ENCODE measurements at regions not wholly inside any gene's neighbourhood (a gene's known extent, or its start where the extent isn't known, plus 50 kb on each side); places are given as distances from the start of the nearest gene placed in this dataset.

DNA sequence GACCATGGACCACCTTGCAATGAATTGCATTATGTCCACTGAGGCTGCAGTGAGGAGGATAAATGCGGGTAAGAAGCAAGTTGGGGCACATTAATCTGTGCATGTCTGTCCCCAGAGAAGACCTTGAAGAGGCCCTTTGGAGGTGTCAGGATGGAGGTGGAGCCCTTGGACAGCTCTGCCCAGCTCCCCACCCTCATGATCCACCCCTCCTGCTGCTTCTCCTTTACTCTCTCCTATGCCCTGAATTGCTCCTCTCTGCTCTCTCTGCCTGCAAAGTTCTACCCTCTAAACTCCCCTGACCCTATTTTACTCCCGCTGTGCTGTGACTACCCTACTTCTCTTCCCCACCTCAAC is 292.4 kb upstream of the USP24 start:
- POLR2A ChIA-PET (ENCODE audit: partially characterized antibody): no interaction called here
- DNase-seq (ENCODE audit: low read depth in 1 of 2, low spot score in 2 of 2) (no peak), FAIRE-seq (no peak)
- Histone ChIP-seq H3K9me3 (ENCODE audit: insufficient read depth in 2 of 2, low read depth in 1 of 2, low read length in 1 of 2) (no peaks in the 10 kb centered on the region), H3K27me3 (replicated peaks in 1 of 4; ENCODE audit: control insufficient read depth in 3 of 4, extremely low read depth in 1 of 4, insufficient read depth in 3 of 4, low read length in 3 of 4) (no peaks in the 10 kb centered on the region), H2AFZ (ENCODE audit: low read length) (no peak overlapping the region), H3K4me2 (ENCODE audit: insufficient read depth in 1 of 2, low read depth in 2 of 2, low read length in 2 of 2) (no peak overlapping the region), H3K9ac (replicated peaks in 1 of 4; ENCODE audit: extremely low read depth in 1 of 4, low read depth in 3 of 4, low read length in 3 of 4) (no peak overlapping the region), H3K79me1 (ENCODE audit: low read depth, low read length) (no peaks in the 10 kb centered on the region), H3K23me2 (ENCODE audit: low read depth, low read length) (no peaks in the 10 kb centered on the region; the same call in 1 of the 2 replicates), H3K79me2 (ENCODE audit: control insufficient read depth in 1 of 2, insufficient read depth in 2 of 2, low read length in 2 of 2) (no peaks in the 10 kb centered on the region), H3K36me3 (ENCODE audit: control insufficient read depth in 2 of 4, insufficient read depth in 4 of 4, low read length in 3 of 4) (no peaks in the 10 kb centered on the region), H3K27ac (ENCODE audit: low read depth, low read length) (no peak overlapping the region), H2BK15ac (ENCODE audit: low read length) (no peak overlapping the region), H2BK120ac (replicated peaks; ENCODE audit: low read depth, low read length) (no peak overlapping the region), H2AK5ac (ENCODE audit: low read depth, low read length) (no peak overlapping the region), H4K8ac (ENCODE audit: extremely low read depth, insufficient read depth, low read length) (no peak overlapping the region), H3K14ac (ENCODE audit: insufficient read length) (no peak overlapping the region), H4K5ac (ENCODE audit: insufficient read length, low read depth, low read length) (no peak overlapping the region), H3K23ac (ENCODE audit: insufficient read length) (no peak overlapping the region), H3K4me1 (replicated peaks in 1 of 4; ENCODE audit: control insufficient read depth in 3 of 4, insufficient read depth in 4 of 4, low read length in 3 of 4) (no peaks in the 10 kb centered on the region), H2BK20ac (ENCODE audit: low read length) (no peak overlapping the region), H3K56ac (replicated peaks; ENCODE audit: insufficient read length, low read depth, low read length) (no peak overlapping the region), H2BK5ac (ENCODE audit: low read depth, low read length) (no peak overlapping the region), H3K18ac (ENCODE audit: extremely low read depth, low read length) (no peak overlapping the region), H2BK12ac (ENCODE audit: low read depth, low read length) (no peak overlapping the region), H3K4ac (replicated peaks; ENCODE audit: insufficient read length, low read depth, low read length) (no peak overlapping the region), H3K4me3 (ENCODE audit: extremely low read depth in 1 of 4, insufficient read depth in 2 of 4, low read depth in 3 of 4, low read length in 4 of 4) (no peak overlapping the region), H4K20me1 (replicated peaks in 1 of 2; ENCODE audit: control insufficient read depth in 1 of 2, insufficient read depth in 2 of 2, low read length in 2 of 2) (no peaks in the 10 kb centered on the region), H4K91ac (replicated peaks; ENCODE audit: insufficient read length, low read length) (no peak overlapping the region)
- 88% methylated on average over 2 of the region's 2 CpGs; no CpG with 5 or more reads in 1 of the 2 experiments for WGBS, 2 experiments (ENCODE audit: extremely low coverage in 1 of 2, insufficient coverage in 1 of 2, insufficient read length in 1 of 2, insufficient replicate concordance in 2 of 2, low coverage in 1 of 2, low lambda C conversion rate in 2 of 2, missing lambda C conversion rate in 1 of 2)
- CTCF ChIA-PET (ENCODE audit: partially characterized antibody): interaction anchor here (0.6 kb wide), 1 partner anchor 132 kb away, joined by 3 read pairs; no protein-coding TSS in a partner anchor
- TF ChIP-seq, protein P1, sequence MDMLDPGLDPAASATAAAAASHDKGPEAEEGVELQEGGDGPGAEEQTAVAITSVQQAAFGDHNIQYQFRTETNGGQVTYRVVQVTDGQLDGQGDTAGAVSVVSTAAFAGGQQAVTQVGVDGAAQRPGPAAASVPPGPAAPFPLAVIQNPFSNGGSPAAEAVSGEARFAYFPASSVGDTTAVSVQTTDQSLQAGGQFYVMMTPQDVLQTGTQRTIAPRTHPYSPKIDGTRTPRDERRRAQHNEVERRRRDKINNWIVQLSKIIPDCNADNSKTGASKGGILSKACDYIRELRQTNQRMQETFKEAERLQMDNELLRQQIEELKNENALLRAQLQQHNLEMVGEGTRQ (IDR thresholded peaks at IDR 0.05; ENCODE audit: low read length): no peak
- TF ChIP-seq EP300 (IDR thresholded peaks at IDR 0.05; ENCODE audit: borderline replicate concordance in 1 of 2, low read depth in 2 of 2, low read length in 2 of 2) (no peak), SRF (IDR thresholded peaks at IDR 0.05; ENCODE audit: low read depth, low read length) (no peak), POU5F1 (IDR thresholded peaks at IDR 0.05; ENCODE audit: low read depth, low read length) (no peak), RBBP5 (IDR thresholded peaks at IDR 0.05; ENCODE audit: borderline replicate concordance, low read depth, low read length) (no peak), EZH2 (IDR thresholded peaks at IDR 0.05; ENCODE audit: low read depth, low read length, severe bottlenecking) (no peak), SIRT6 (IDR thresholded peaks at IDR 0.05; ENCODE audit: low read length) (no peak), FOSL1 (IDR thresholded peaks at IDR 0.05; ENCODE audit: insufficient read depth, low read depth, low read length) (no peak), EGR1 (IDR thresholded peaks at IDR 0.05; ENCODE audit: borderline replicate concordance, low read depth, low read length) (no peak), HDAC6 (IDR thresholded peaks at IDR 0.05; ENCODE audit: low read depth, low read length) (no peak), CHD1 (IDR thresholded peaks at IDR 0.05; ENCODE audit: low read depth, low read length) (no peak), RNF2 (IDR thresholded peaks at IDR 0.05; ENCODE audit: borderline replicate concordance, low read depth, low read length, missing control alignments, poor library complexity, severe bottlenecking) (no peak)
- TF ChIP-seq, protein P2, sequence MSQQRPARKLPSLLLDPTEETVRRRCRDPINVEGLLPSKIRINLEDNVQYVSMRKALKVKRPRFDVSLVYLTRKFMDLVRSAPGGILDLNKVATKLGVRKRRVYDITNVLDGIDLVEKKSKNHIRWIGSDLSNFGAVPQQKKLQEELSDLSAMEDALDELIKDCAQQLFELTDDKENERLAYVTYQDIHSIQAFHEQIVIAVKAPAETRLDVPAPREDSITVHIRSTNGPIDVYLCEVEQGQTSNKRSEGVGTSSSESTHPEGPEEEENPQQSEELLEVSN (IDR thresholded peaks at IDR 0.05): no peak
